ENCODE measurements at regions not wholly inside any gene's neighbourhood (a gene's known extent, or its start where the extent isn't known, plus 50 kb on each side); places are given as distances from the start of the nearest gene placed in this dataset.
A peak's percentile ranks its signal among the peaks of the same experiment; 100 is the strongest.

DNA sequence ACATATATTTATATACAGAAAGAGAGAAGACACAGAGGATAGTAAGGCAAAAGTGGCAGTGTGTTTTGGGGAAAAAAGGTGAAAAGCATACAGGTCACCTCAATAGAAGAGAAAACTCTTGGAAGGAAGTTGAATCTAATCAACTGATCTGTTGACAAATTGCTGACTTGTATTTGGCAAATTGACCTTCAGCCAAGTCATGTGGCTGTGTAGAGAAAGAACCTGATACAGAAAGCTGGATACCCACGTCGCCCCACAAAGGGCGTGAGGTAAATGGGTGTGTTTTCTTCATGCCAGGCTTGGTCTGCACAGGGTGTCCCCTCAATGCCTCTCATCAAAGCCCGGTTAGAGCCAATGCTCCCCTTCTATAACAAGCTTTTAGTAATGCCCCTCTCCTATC is 230.0 kb upstream of the KLHL29 start:
- DNase-seq = no peak

- DNase-seq = peak; percentile 81
These were observed 227.2 kb upstream of the KLHL29 start for GRCh38 chr2:23157812-23158211.

- no peak for DNase-seq
These were observed 226.7 kb upstream of the KLHL29 start for GRCh38 chr2:23158306-23158705.

DNA sequence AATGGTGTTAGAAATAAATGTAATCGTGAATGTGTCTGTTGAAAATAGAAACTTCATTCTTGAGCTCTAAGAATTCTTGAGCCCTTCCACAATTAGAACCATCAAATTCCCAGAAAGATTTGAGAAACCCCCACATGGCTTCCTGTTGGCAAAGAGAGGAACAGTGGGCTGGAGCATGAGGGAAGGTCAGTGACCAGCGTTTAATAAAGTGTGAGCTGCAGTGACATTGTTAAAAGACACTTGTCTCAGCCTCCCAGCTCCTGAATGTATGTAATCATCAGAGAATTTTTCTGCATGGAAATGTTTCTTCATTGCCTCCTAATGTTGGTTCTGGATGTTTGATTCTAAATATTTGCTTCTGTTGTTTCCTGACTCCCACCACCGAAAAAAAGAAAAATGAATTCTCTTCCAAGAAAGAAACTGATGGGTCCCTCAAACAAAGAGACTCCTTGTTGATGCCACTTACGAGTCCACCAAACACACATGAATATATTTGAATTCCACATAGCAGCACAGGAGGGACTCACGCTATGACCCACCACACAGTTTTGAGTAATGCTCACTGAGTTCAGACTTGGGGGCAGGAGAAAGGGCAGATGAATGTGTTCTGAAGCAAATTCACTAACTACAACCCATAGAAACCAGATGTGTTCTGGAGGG is 225.1 kb upstream of the KLHL29 start:
- no peak for DNase-seq

GRCh38 chr2:23164173-23164572 is 220.8 kb upstream of the KLHL29 start:
- no peak for DNase-seq

GRCh38 chr2:23169896-23170295 is 215.1 kb upstream of the KLHL29 start:
- peak; percentile 26 for DNase-seq

DNA sequence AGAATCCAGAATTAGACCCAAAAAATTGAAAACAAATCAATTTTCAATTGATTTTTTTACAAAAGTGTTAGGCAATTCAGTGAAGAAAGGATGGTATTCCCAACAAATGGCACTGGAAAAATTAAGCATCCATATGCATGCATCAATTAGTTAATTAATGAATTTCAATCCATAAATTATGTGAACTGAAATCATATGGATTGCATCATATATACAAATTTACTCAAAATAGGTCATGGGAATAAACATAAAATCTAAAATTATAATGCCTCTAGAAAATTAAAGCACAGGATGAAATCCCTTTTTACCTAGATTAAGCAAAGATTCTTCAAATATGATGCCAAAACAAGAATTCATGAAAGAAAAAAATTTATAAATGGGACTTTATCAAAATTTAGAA is 213.9 kb upstream of the KLHL29 start:
- no peak for DNase-seq

DNA sequence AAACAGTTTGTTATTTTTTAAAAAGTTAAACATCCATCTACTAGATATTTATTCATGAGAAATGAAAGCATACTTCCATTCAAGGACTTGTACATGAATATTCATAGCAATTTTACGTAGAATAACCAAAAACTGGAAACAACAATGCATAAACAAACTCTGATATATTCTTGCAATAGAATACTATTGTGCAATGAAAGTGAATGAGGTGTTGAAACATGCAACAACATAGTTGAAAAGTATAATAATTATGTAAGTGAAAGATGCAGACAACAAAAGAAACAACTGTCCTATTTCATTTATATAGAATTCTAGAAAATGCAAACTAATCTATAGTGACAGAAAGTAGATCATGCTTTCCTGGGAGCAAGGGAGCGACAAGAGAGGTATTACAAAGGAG is 206.6 kb upstream of the KLHL29 start:
- DNase-seq = no peak

GRCh38 chr2:23183733-23184132 is 201.2 kb upstream of the KLHL29 start:
- no peak for DNase-seq

GRCh38 chr2:23198316-23199114 is 186.5 kb upstream of the KLHL29 start:
- DNase-seq = no peak

GRCh38 chr2:23199115-23199918 is 185.7 kb upstream of the KLHL29 start:
- DNase-seq = no peak

DNA sequence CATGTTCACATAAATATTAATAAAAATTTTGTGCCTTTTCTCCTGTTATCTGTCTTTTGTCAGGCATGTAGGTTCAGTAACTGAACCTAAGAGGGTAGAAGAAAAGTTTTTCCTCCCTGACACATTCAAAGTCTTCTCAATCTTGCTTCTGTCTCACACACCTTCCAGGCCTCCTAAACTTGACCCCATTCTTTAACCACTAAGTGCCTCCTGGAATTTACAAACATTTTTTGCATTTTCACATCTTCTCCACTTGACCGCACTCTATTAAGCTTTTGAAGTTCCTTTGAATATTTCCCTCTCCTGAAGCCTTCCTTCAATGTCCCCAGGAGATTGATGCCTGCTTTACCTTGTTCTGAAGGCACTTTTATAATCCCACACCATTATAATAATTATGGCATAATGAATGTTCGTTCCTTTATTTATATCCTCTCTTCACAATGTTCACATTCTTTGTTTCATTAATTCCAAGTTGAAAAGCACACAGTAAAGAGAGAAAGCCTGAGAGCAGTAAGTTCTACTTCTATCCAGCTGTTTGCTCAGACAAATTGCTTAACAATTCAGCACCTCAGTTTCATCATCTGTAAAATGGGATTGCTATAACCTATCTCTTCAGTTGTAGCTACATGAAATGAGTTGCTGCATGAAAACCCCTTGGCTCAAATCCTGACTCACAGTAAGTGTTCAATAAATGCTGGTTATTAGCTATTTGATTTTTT is 184.8 kb upstream of the KLHL29 start:
- no peak for DNase-seq

GRCh38 chr2:23200787-23201114 is 184.2 kb upstream of the KLHL29 start:
- DNase-seq = no peak

DNA sequence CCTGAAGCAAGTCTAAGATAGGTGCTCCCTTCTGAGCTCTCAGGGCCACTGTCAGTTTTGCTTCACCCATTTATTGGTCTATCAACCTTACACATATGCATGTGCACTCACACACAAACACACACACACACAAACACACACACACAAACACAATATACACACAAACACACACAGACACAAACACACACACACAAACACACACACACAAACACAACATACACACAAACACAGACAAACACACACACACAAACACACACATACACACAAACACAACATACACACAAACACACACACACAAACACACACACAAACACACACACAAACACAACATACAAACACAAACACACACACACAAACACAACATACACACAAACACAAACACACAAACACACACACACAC is 181.6 kb upstream of the KLHL29 start:
- DNase-seq = no peak

- peak; percentile 74 for DNase-seq
These were observed 180.2 kb upstream of the KLHL29 start for GRCh38 chr2:23204685-23205242.

- DNase-seq = no peak
These were observed 178.3 kb upstream of the KLHL29 start for GRCh38 chr2:23206650-23207049.

GRCh38 chr2:23207871-23208270 is 177.1 kb upstream of the KLHL29 start:
- DNase-seq = no peak

- DNase-seq = no peak
These were observed 176.6 kb upstream of the KLHL29 start for GRCh38 chr2:23208339-23208738.

DNA sequence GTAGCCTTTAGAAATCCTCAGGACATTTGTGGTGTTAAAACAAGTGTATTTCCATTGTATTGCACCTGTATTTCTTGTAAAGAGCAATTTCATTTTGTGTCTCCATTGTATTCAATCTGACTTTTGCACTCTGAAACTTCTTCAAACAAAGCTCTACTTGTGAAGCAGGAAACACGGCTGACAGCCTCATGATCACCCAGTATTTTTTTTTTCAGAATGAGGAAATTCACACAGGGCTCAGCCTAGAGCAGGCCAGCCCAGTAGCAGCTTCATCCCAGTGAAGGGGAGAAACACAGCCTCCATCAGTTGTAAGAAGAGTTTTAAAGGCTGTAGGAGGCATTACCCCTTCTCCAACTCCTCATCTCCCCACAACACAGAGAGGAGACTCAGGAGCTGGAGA is 175.9 kb upstream of the KLHL29 start:
- no peak for DNase-seq

GRCh38 chr2:23211987-23212583 is 172.9 kb upstream of the KLHL29 start:
- no peak for DNase-seq

- no peak for DNase-seq
These were observed 171.8 kb upstream of the KLHL29 start for GRCh38 chr2:23213196-23213595.

DNA sequence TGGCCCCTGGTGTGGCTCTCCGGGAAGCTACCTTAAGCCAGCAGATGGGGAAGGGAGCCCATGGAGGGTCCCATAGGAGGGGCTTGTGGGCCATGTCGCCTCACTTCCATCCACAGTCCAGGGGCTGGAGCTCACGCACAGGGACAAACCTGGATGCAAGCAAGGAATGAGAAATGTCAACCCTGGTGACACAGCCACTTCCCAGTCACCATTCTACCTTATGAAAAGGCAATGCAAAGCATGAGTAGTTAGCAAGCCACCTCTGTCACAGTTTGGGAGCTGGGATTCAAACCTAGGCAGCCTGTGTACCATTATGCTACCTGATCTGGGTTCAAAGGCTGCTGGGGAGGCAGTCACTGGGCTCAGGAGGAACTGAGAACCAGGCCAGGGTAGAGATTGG is 170.0 kb upstream of the KLHL29 start:
- DNase-seq = no peak

Data from tongue (tissue), 1 donor.